ENCODE measurements at regions not wholly inside any gene's neighbourhood (a gene's known extent, or its start where the extent isn't known, plus 50 kb on each side); places are given as distances from the start of the nearest gene placed in this dataset.
A peak's percentile ranks its signal among the peaks of the same experiment; 100 is the strongest.

GRCh38 chr15:31274496-31275330 is 51.9 kb upstream of the KLF13 start:
- DNase-seq: peak in 1 of 5 donors; percentile 40
- Histone ChIP-seq H3K27me3 (ENCODE audit: control insufficient read depth, insufficient read depth, low read length) (no peaks in the 10 kb centered on the region), H3K9me3 (ENCODE audit: control insufficient read depth in 2 of 3, insufficient read depth in 1 of 3, low read length in 3 of 3) (no peaks in the 10 kb centered on the region), H3K27ac (ENCODE audit: low read depth in 2 of 2, low read length in 2 of 2) (no peak overlapping the region), H3K4me3 (ENCODE audit: low read length in 3 of 3) (no peak overlapping the region), H3K9ac (ENCODE audit: low read length in 3 of 3) (no peak overlapping the region), H3K36me3 (ENCODE audit: control insufficient read depth in 2 of 3, insufficient read depth in 3 of 3, low read length in 3 of 3) (no peaks in the 10 kb centered on the region), H3K4me1 (ENCODE audit: control insufficient read depth in 2 of 3, insufficient read depth in 2 of 3, low read depth in 1 of 3, low read length in 3 of 3) (no peaks in the 10 kb centered on the region)
- intact Hi-C loops (cut with DNase I): no loop called here
- TF ChIP-seq CTCF (IDR thresholded peaks at IDR 0.05; ENCODE audit: borderline replicate concordance, extremely low read depth, insufficient read depth): no peak
- no peak for FAIRE-seq

- intact Hi-C loops (cut with DNase I): no loop called here
- H3K4me1 ChIP-seq (ENCODE audit: control insufficient read depth in 2 of 3, insufficient read depth in 2 of 3, low read depth in 1 of 3, low read length in 3 of 3): no peaks in the 10 kb centered on the region
- TF ChIP-seq CTCF (IDR thresholded peaks at IDR 0.05; ENCODE audit: borderline replicate concordance, extremely low read depth, insufficient read depth): no peak
- H3K4me3 ChIP-seq (ENCODE audit: low read length in 3 of 3): no peak overlapping the region
- H3K27ac ChIP-seq (ENCODE audit: low read depth in 2 of 2, low read length in 2 of 2): no peak overlapping the region
- no peaks in the 10 kb centered on the region for H3K9me3 ChIP-seq (ENCODE audit: control insufficient read depth in 2 of 3, insufficient read depth in 1 of 3, low read length in 3 of 3)
- no peak overlapping the region for H3K9ac ChIP-seq (ENCODE audit: low read length in 3 of 3)
- H3K36me3 ChIP-seq (ENCODE audit: control insufficient read depth in 2 of 3, insufficient read depth in 3 of 3, low read length in 3 of 3): no peaks in the 10 kb centered on the region
- DNase-seq (peak in 2 of 5 donors; percentile 7 to 46), FAIRE-seq (no peak)
- H3K27me3 ChIP-seq (ENCODE audit: control insufficient read depth, insufficient read depth, low read length): no peaks in the 10 kb centered on the region
Observed at GRCh38 chr15:31275331-31276262, 51.0 kb upstream of the KLF13 start.

- intact Hi-C loops (cut with DNase I): no loop called here
- no peak overlapping the region for H3K27ac ChIP-seq (ENCODE audit: low read depth in 2 of 2, low read length in 2 of 2)
- peaks cover 0 to 2% (median 0%) of the 10 kb centered on the region in 3 donors for H3K4me1 ChIP-seq (ENCODE audit: control insufficient read depth in 2 of 3, insufficient read depth in 2 of 3, low read depth in 1 of 3, low read length in 3 of 3)
- H3K9ac ChIP-seq (ENCODE audit: low read length in 3 of 3): no peak overlapping the region
- DNase-seq (peak in 2 of 5 donors; percentile 7 to 36), FAIRE-seq (no peak)
- H3K4me3 ChIP-seq (ENCODE audit: low read length in 3 of 3): no peak overlapping the region
- H3K9me3 ChIP-seq (ENCODE audit: control insufficient read depth in 2 of 3, insufficient read depth in 1 of 3, low read length in 3 of 3): no peaks in the 10 kb centered on the region
- no peaks in the 10 kb centered on the region for H3K36me3 ChIP-seq (ENCODE audit: control insufficient read depth in 2 of 3, insufficient read depth in 3 of 3, low read length in 3 of 3)
- no peaks in the 10 kb centered on the region for H3K27me3 ChIP-seq (ENCODE audit: control insufficient read depth, insufficient read depth, low read length)
- TF ChIP-seq CTCF (IDR thresholded peaks at IDR 0.05; ENCODE audit: borderline replicate concordance, extremely low read depth, insufficient read depth): no peak
Observed at GRCh38 chr15:31276596-31277298, 49.9 kb upstream of the KLF13 start.
